AG09309 (cell line): ENCODE measurements at regions not wholly inside any gene's neighbourhood (a gene's known extent, or its start where the extent isn't known, plus 50 kb on each side); places are given as distances from the start of the nearest gene placed in this dataset.

ENCODE experiments used
- DNase-seq: peaks from one replicate; pipeline ENCODE4 v3.0.0-alpha.2; 2010; ENCODE audit warnings: low read depth
- H3K4me3 ChIP-seq: 2 replicates; pipeline ENCODE4 v1.5.1; 2011; ENCODE audit warnings: mild to moderate bottlenecking, low read depth, low read length, moderate library complexity; ENCODE audit not compliant: control insufficient read depth
- TF ChIP-seq, protein P1 (sequence below): IDR thresholded peaks from 2 replicates; pipeline ENCODE4 v1.5.1; 2011; ENCODE audit warnings: mild to moderate bottlenecking, low read depth, low read length, inconsistent platforms; ENCODE audit not compliant: insufficient read depth, control insufficient read depth; ENCODE audit errors: missing control alignments

DNA sequence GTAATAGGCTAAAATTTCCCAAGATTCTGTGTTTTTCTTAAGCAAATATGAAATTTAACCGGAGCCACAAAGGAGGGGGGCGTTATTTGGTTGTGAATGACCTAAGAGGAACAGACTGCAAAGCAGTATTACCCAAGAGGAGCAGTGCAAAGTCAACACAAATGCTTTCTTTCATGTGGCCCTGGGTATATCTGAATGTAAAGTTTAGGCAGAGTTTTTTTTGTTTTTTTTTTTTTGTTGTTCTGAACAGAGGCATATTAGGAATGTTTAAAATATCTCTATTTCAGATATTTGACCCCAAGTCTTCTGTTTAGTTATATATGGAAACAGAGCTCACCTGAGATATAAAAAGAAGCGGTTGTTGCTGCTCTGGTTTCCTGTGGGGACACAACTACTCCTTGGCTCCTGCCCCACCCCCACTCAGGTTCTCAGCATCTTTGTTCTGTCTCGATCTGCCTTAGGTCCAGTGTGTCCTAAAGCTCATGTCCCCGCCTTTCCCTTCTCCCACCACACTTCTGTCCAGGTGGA, 220.7 kb downstream of the RFC3 start:
- no peak overlapping the region for H3K4me3 ChIP-seq
- DNase-seq, result no peak
- TF ChIP-seq, protein P1, sequence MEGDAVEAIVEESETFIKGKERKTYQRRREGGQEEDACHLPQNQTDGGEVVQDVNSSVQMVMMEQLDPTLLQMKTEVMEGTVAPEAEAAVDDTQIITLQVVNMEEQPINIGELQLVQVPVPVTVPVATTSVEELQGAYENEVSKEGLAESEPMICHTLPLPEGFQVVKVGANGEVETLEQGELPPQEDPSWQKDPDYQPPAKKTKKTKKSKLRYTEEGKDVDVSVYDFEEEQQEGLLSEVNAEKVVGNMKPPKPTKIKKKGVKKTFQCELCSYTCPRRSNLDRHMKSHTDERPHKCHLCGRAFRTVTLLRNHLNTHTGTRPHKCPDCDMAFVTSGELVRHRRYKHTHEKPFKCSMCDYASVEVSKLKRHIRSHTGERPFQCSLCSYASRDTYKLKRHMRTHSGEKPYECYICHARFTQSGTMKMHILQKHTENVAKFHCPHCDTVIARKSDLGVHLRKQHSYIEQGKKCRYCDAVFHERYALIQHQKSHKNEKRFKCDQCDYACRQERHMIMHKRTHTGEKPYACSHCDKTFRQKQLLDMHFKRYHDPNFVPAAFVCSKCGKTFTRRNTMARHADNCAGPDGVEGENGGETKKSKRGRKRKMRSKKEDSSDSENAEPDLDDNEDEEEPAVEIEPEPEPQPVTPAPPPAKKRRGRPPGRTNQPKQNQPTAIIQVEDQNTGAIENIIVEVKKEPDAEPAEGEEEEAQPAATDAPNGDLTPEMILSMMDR, result no peak

DNA sequence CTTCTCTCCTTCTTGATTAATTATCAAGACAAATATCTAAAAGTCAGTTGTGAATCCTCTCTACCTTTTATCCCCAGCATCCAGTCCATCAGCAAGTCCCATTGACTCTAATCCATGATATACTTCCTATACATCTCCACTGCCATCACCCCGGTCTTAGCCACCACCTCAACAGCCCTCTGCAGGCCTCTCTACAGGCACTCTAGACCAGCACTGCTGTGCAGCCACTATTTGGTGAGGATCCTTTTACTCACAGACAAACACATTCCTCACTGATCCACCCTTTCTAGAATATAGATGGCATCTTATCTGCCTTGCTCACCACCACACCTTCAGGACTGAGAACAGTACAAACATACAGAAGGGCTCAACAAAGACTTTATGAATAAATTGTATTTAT, 221.7 kb downstream of the RFC3 start:
- DNase-seq, result no peak
- no peak overlapping the region for H3K4me3 ChIP-seq
- TF ChIP-seq, protein P1, result no peak

DNA sequence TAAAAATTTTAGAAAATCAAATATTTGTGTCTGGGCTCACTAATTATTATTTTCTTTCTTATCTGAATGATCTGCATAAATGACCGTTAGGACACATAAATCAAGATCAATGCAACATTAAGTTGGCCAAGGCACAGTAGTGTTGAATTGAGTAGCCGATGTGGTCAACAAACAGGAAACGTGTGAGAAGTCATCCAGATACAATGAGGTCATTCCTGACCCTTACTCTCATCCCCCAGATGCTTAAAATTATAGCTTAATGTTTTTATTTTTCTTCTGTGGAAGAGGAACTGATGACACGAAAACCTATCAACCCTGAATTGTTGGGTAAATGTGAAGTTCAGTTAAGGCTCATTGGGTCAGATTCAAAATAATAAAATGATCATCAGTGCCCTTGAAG, 222.9 kb downstream of the RFC3 start:
- TF ChIP-seq, protein P1, result no peak
- no peak overlapping the region for H3K4me3 ChIP-seq
- no peak for DNase-seq

- peak; percentile 29 for DNase-seq
- TF ChIP-seq, protein P1, result no peak
- H3K4me3 ChIP-seq, result no peak overlapping the region
Observed at GRCh38 chr13:34044041-34044440, 226.1 kb downstream of the RFC3 start.

GRCh38 chr13:34044660-34045080, 226.7 kb downstream of the RFC3 start:
- H3K4me3 ChIP-seq, result no peak overlapping the region
- DNase-seq, result peak; percentile 55
- TF ChIP-seq, protein P1, result no peak

GRCh38 chr13:34046457-34046856, 228.5 kb downstream of the RFC3 start:
- no peak overlapping the region for H3K4me3 ChIP-seq
- DNase-seq, result no peak
- TF ChIP-seq, protein P1, result no peak

- TF ChIP-seq, protein P1, result no peak
- H3K4me3 ChIP-seq, result no peak overlapping the region
- no peak for DNase-seq
Observed at GRCh38 chr13:34048652-34049051, 230.7 kb downstream of the RFC3 start.
